HepG2 (cell line): ENCODE measurements at regions not wholly inside any gene's neighbourhood (a gene's known extent, or its start where the extent isn't known, plus 50 kb on each side); places are given as distances from the start of the nearest gene placed in this dataset.

Experiments used
- BRD4 ChIP-seq: sonication (generic); formaldehyde crosslinking; IDR thresholded peaks from 2 replicates; pipeline ENCODE4 v1.4.0; 2020; ENCODE audit warnings: missing genetic modification reagents
- ELF4 ChIP-seq: sonication (generic); formaldehyde crosslinking; IDR thresholded peaks from 2 replicates; pipeline ENCODE4 v1.5.0; 2020; ENCODE audit warnings: missing genetic modification reagents, mild to moderate bottlenecking, moderate library complexity, borderline replicate concordance
- FOXM1 ChIP-seq: sonication (generic); formaldehyde crosslinking; IDR thresholded peaks from 2 replicates; pipeline ENCODE4 v1.5.0; 2020; ENCODE audit warnings: missing genetic modification reagents
- MYC ChIP-seq: sonication (generic); formaldehyde crosslinking; IDR thresholded peaks from 2 replicates; pipeline ENCODE4 v1.9.0; 2021; ENCODE audit warnings: missing genetic modification reagents, borderline replicate concordance
- PCBP2 ChIP-seq: fragments of 200-400 bp; formaldehyde crosslinking; optimal IDR thresholded peaks from 2 replicates; pipeline ENCODE3; 2018; ENCODE audit warnings: low read length, low read depth; ENCODE audit not compliant: poor library complexity, severe bottlenecking
- POLR2A ChIP-seq, 2 experiments: IDR thresholded peaks; 2 replicates each; pipeline ENCODE4 v1.6.1; 2011; ENCODE audit warnings: low read depth in 2 of 2, low read length in 2 of 2, mild to moderate bottlenecking in 1 of 2, moderate library complexity in 1 of 2; ENCODE audit not compliant: insufficient read depth in 1 of 2
- TAF1 ChIP-seq: sonication (generic); formaldehyde crosslinking; IDR thresholded peaks from 2 replicates; pipeline ENCODE4 v1.4.0; 2020; ENCODE audit warnings: missing genetic modification reagents
- TARDBP ChIP-seq: sonication (generic); formaldehyde crosslinking; IDR thresholded peaks from 2 replicates; pipeline ENCODE4 v1.8.0; 2022; ENCODE audit warnings: mild to moderate bottlenecking, missing genetic modification reagents
- TCF7 ChIP-seq: sonication (generic); IDR thresholded peaks from 2 replicates; pipeline ENCODE4 v1.6.1; 2016; ENCODE audit warnings: antibody characterized with exemption, low read depth
- ZBTB21 ChIP-seq: sonication (generic); formaldehyde crosslinking; IDR thresholded peaks from 2 replicates; pipeline ENCODE4 v1.4.0; 2020; ENCODE audit warnings: missing genetic modification reagents
- ZNF660 ChIP-seq: sonication (generic); formaldehyde crosslinking; IDR thresholded peaks from 2 replicates; pipeline ENCODE4 v1.5.1; 2020; ENCODE audit warnings: mild to moderate bottlenecking, low read depth, missing genetic modification reagents, borderline replicate concordance
- ZSCAN30 ChIP-seq: sonication (generic); formaldehyde crosslinking; IDR thresholded peaks from 2 replicates; pipeline ENCODE4 v1.5.0; 2020; ENCODE audit warnings: mild to moderate bottlenecking, missing genetic modification reagents
- TF ChIP-seq, protein P1 (sequence below): sonication (generic); formaldehyde crosslinking; IDR thresholded peaks from 2 replicates; pipeline ENCODE4 v1.5.0; 2020; ENCODE audit warnings: mild to moderate bottlenecking, missing genetic modification reagents, moderate library complexity
- TF ChIP-seq, protein P2 (sequence below): sonication (generic); formaldehyde crosslinking; IDR thresholded peaks from 2 replicates; pipeline ENCODE4 v1.9.0; 2021; ENCODE audit warnings: missing genetic modification reagents, mild to moderate bottlenecking, borderline replicate concordance

- TF ChIP-seq ELF4: no peak
- TF ChIP-seq POLR2A (IDR thresholded peaks at IDR 0.05; ENCODE audit: insufficient read depth in 1 of 2, low read depth in 2 of 2, low read length in 2 of 2): no peak
- no peak for TF ChIP-seq BRD4 (CRISPR knock-in tag)
- TF ChIP-seq MYC (CRISPR knock-in tag): no peak
- TF ChIP-seq, protein P1, sequence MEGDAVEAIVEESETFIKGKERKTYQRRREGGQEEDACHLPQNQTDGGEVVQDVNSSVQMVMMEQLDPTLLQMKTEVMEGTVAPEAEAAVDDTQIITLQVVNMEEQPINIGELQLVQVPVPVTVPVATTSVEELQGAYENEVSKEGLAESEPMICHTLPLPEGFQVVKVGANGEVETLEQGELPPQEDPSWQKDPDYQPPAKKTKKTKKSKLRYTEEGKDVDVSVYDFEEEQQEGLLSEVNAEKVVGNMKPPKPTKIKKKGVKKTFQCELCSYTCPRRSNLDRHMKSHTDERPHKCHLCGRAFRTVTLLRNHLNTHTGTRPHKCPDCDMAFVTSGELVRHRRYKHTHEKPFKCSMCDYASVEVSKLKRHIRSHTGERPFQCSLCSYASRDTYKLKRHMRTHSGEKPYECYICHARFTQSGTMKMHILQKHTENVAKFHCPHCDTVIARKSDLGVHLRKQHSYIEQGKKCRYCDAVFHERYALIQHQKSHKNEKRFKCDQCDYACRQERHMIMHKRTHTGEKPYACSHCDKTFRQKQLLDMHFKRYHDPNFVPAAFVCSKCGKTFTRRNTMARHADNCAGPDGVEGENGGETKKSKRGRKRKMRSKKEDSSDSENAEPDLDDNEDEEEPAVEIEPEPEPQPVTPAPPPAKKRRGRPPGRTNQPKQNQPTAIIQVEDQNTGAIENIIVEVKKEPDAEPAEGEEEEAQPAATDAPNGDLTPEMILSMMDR (CRISPR knock-in tag): no peak
- TF ChIP-seq FOXM1 (CRISPR knock-in tag): no peak
- TF ChIP-seq, protein P2, sequence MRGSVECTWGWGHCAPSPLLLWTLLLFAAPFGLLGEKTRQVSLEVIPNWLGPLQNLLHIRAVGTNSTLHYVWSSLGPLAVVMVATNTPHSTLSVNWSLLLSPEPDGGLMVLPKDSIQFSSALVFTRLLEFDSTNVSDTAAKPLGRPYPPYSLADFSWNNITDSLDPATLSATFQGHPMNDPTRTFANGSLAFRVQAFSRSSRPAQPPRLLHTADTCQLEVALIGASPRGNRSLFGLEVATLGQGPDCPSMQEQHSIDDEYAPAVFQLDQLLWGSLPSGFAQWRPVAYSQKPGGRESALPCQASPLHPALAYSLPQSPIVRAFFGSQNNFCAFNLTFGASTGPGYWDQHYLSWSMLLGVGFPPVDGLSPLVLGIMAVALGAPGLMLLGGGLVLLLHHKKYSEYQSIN: no peak
- TF ChIP-seq ZBTB21 (CRISPR knock-in tag): no peak
- TF ChIP-seq ZSCAN30 (CRISPR knock-in tag): no peak
- TF ChIP-seq ZNF660 (CRISPR knock-in tag): no peak
- TF ChIP-seq TAF1 (CRISPR knock-in tag): no peak
- no peak for TF ChIP-seq TCF7
- TF ChIP-seq TARDBP: no peak
- no peak for TF ChIP-seq PCBP2
Observed at GRCh38 chrX:5595570-5595969, 633.1 kb downstream of the NLGN4X start.
